ENCODE measurements at regions not wholly inside any gene's neighbourhood (a gene's known extent, or its start where the extent isn't known, plus 50 kb on each side); places are given as distances from the start of the nearest gene placed in this dataset.
"Not testable (repeated sequence)": the region's sequence is repeated elsewhere in the genome, so short reads cannot be mapped to it uniquely, and the experiment has no call there.

GRCh38 chr2:32874931-32875330 is 71.8 kb upstream of the LTBP1 start:
- Histone ChIP-seq H3K4me1 (ENCODE audit: control extremely low read depth in 1 of 4, control insufficient read depth in 4 of 4, insufficient read depth in 4 of 4, low read length in 3 of 4) (no peaks in the 10 kb centered on the region), H3K27me3 (replicated peaks in 2 of 5; ENCODE audit: control insufficient read depth in 4 of 5, insufficient read depth in 5 of 5, low read length in 4 of 5) (no peaks in the 10 kb centered on the region), H3K4me3 (ENCODE audit: control insufficient read depth in 1 of 7, extremely low read depth in 1 of 7, insufficient read depth in 4 of 7, low read depth in 2 of 7, low read length in 6 of 7) (no peak overlapping the region), H3K27ac (ENCODE audit: insufficient read depth in 1 of 2, low read depth in 1 of 2, low read length in 2 of 2, poor library complexity in 1 of 2, severe bottlenecking in 2 of 2) (no peak overlapping the region), H3K36me3 (ENCODE audit: control insufficient read depth in 4 of 4, insufficient read depth in 4 of 4, low read length in 3 of 4) (no peaks in the 10 kb centered on the region), H3K9me3 (ENCODE audit: control extremely low read depth in 1 of 5, control insufficient read depth in 4 of 5, insufficient read depth in 2 of 5, low read depth in 1 of 5, low read length in 4 of 5) (no peaks in the 10 kb centered on the region)
- ChIA-PET CTCF (no interaction called here), POLR2A (no interaction called here)
- no CpG with 5 or more reads among the region's 3 CpGs for WGBS (ENCODE audit: insufficient coverage)
- DNase-seq, result no peak

GRCh38 chr2:32877587-32878510 is 68.9 kb upstream of the LTBP1 start:
- CTCF ChIA-PET, result interaction anchor here (2.0 kb wide), 1 partner anchor 18 kb away, joined by 6 read pairs; no protein-coding TSS in a partner anchor
- POLR2A ChIA-PET, result no interaction called here

GRCh38 chr2:32879943-32880342 is 66.8 kb upstream of the LTBP1 start:
- H3K9me3 ChIP-seq (ENCODE audit: control extremely low read depth in 1 of 5, control insufficient read depth in 4 of 5, insufficient read depth in 2 of 5, low read depth in 1 of 5, low read length in 4 of 5); POLR2A ChIA-PET; H3K4me1 ChIP-seq (ENCODE audit: control extremely low read depth in 1 of 4, control insufficient read depth in 4 of 4, insufficient read depth in 4 of 4, low read length in 3 of 4); DNase-seq; H3K36me3 ChIP-seq (ENCODE audit: control insufficient read depth in 4 of 4, insufficient read depth in 4 of 4, low read length in 3 of 4); CTCF ChIA-PET; H3K4me3 ChIP-seq (ENCODE audit: control insufficient read depth in 1 of 7, extremely low read depth in 1 of 7, insufficient read depth in 4 of 7, low read depth in 2 of 7, low read length in 6 of 7); H3K27ac ChIP-seq (ENCODE audit: insufficient read depth in 1 of 2, low read depth in 1 of 2, low read length in 2 of 2, poor library complexity in 1 of 2, severe bottlenecking in 2 of 2); H3K27me3 ChIP-seq (replicated peaks in 2 of 5; ENCODE audit: control insufficient read depth in 4 of 5, insufficient read depth in 5 of 5, low read length in 4 of 5): not testable (repeated sequence)
- 93% methylated on average over 4 of the region's 7 CpGs for WGBS (ENCODE audit: insufficient coverage)

More at GRCh38 chr2:32877587-32878510, 68.9 kb upstream of the LTBP1 start:
- Histone ChIP-seq H3K27ac (ENCODE audit: insufficient read depth in 1 of 2, low read depth in 1 of 2, low read length in 2 of 2, poor library complexity in 1 of 2, severe bottlenecking in 2 of 2) (no peak overlapping the region), H3K4me3 (ENCODE audit: control insufficient read depth in 1 of 7, extremely low read depth in 1 of 7, insufficient read depth in 4 of 7, low read depth in 2 of 7, low read length in 6 of 7) (no peak overlapping the region), H3K4me1 (ENCODE audit: control extremely low read depth in 1 of 4, control insufficient read depth in 4 of 4, insufficient read depth in 4 of 4, low read length in 3 of 4) (no peaks in the 10 kb centered on the region), H3K36me3 (ENCODE audit: control insufficient read depth in 4 of 4, insufficient read depth in 4 of 4, low read length in 3 of 4) (no peaks in the 10 kb centered on the region), H3K9me3 (ENCODE audit: control extremely low read depth in 1 of 5, control insufficient read depth in 4 of 5, insufficient read depth in 2 of 5, low read depth in 1 of 5, low read length in 4 of 5) (no peaks in the 10 kb centered on the region), H3K27me3 (replicated peaks in 2 of 5; ENCODE audit: control insufficient read depth in 4 of 5, insufficient read depth in 5 of 5, low read length in 4 of 5) (no peaks in the 10 kb centered on the region)
- DNase-seq, result no peak
- 99% methylated on average over 9 of the region's 12 CpGs for WGBS (ENCODE audit: insufficient coverage)

- Histone ChIP-seq H3K4me3 (ENCODE audit: control insufficient read depth in 1 of 7, extremely low read depth in 1 of 7, insufficient read depth in 4 of 7, low read depth in 2 of 7, low read length in 6 of 7) (no peak overlapping the region), H3K9me3 (ENCODE audit: control extremely low read depth in 1 of 5, control insufficient read depth in 4 of 5, insufficient read depth in 2 of 5, low read depth in 1 of 5, low read length in 4 of 5) (peaks cover 0 to 12% (median 3%) of the 10 kb centered on the region in 5 experiments), H3K27me3 (replicated peaks in 2 of 5; ENCODE audit: control insufficient read depth in 4 of 5, insufficient read depth in 5 of 5, low read length in 4 of 5) (no peaks in the 10 kb centered on the region), H3K27ac (ENCODE audit: insufficient read depth in 1 of 2, low read depth in 1 of 2, low read length in 2 of 2, poor library complexity in 1 of 2, severe bottlenecking in 2 of 2) (no peak overlapping the region), H3K36me3 (ENCODE audit: control insufficient read depth in 4 of 4, insufficient read depth in 4 of 4, low read length in 3 of 4) (no peaks in the 10 kb centered on the region), H3K4me1 (ENCODE audit: control extremely low read depth in 1 of 4, control insufficient read depth in 4 of 4, insufficient read depth in 4 of 4, low read length in 3 of 4) (no peaks in the 10 kb centered on the region)
- 93% methylated on average over 8 of the region's 10 CpGs for WGBS (ENCODE audit: insufficient coverage)
- CTCF ChIA-PET, result no interaction called here
- POLR2A ChIA-PET, result no interaction called here
- no peak for DNase-seq
Measured at GRCh38 chr2:32882816-32883810, 63.6 kb upstream of the LTBP1 start.

- WGBS (ENCODE audit: insufficient coverage), result no CpG with 5 or more reads among the region's 2 CpGs
- DNase-seq, result no peak
Measured at GRCh38 chr2:32884346-32884745, 62.4 kb upstream of the LTBP1 start.

GRCh38 chr2:32886397-32887055 is 60.2 kb upstream of the LTBP1 start:
- H3K27ac ChIP-seq (ENCODE audit: insufficient read depth in 1 of 2, low read depth in 1 of 2, low read length in 2 of 2, poor library complexity in 1 of 2, severe bottlenecking in 2 of 2); H3K4me1 ChIP-seq (ENCODE audit: control extremely low read depth in 1 of 4, control insufficient read depth in 4 of 4, insufficient read depth in 4 of 4, low read length in 3 of 4); H3K36me3 ChIP-seq (ENCODE audit: control insufficient read depth in 4 of 4, insufficient read depth in 4 of 4, low read length in 3 of 4); DNase-seq; H3K4me3 ChIP-seq (ENCODE audit: control insufficient read depth in 1 of 7, extremely low read depth in 1 of 7, insufficient read depth in 4 of 7, low read depth in 2 of 7, low read length in 6 of 7); POLR2A ChIA-PET; H3K27me3 ChIP-seq (replicated peaks in 2 of 5; ENCODE audit: control insufficient read depth in 4 of 5, insufficient read depth in 5 of 5, low read length in 4 of 5); CTCF ChIA-PET: not testable (repeated sequence)
- 98% methylated on average over 27 of the region's 34 CpGs for WGBS (ENCODE audit: insufficient coverage)
- H3K9me3 ChIP-seq (ENCODE audit: control extremely low read depth in 1 of 5, control insufficient read depth in 4 of 5, insufficient read depth in 2 of 5, low read depth in 1 of 5, low read length in 4 of 5), result peaks cover 2 to 12% (median 3%) of the 10 kb centered on the region in 5 experiments

More at GRCh38 chr2:32884346-32884745, 62.4 kb upstream of the LTBP1 start:
- no peaks in the 10 kb centered on the region for H3K36me3 ChIP-seq (ENCODE audit: control insufficient read depth in 4 of 4, insufficient read depth in 4 of 4, low read length in 3 of 4)
- ChIA-PET POLR2A (no interaction called here), CTCF (no interaction called here)
- no peaks in the 10 kb centered on the region for H3K27me3 ChIP-seq (replicated peaks in 2 of 5; ENCODE audit: control insufficient read depth in 4 of 5, insufficient read depth in 5 of 5, low read length in 4 of 5)
- H3K4me1 ChIP-seq (ENCODE audit: control extremely low read depth in 1 of 4, control insufficient read depth in 4 of 4, insufficient read depth in 4 of 4, low read length in 3 of 4), result no peaks in the 10 kb centered on the region
- no peak overlapping the region for H3K4me3 ChIP-seq (ENCODE audit: control insufficient read depth in 1 of 7, extremely low read depth in 1 of 7, insufficient read depth in 4 of 7, low read depth in 2 of 7, low read length in 6 of 7)
- H3K27ac ChIP-seq (ENCODE audit: insufficient read depth in 1 of 2, low read depth in 1 of 2, low read length in 2 of 2, poor library complexity in 1 of 2, severe bottlenecking in 2 of 2), result no peak overlapping the region
- peaks cover 0 to 12% (median 3%) of the 10 kb centered on the region in 5 experiments for H3K9me3 ChIP-seq (ENCODE audit: control extremely low read depth in 1 of 5, control insufficient read depth in 4 of 5, insufficient read depth in 2 of 5, low read depth in 1 of 5, low read length in 4 of 5)
